A549 (cell line): ENCODE measurements at regions not wholly inside any gene's neighbourhood (a gene's known extent, or its start where the extent isn't known, plus 50 kb on each side); places are given as distances from the start of the nearest gene placed in this dataset.

Experiments used
- BCL3 ChIP-seq: fragments of >200 bp; sonication (Bioruptor Twin); formaldehyde crosslinking; IDR thresholded peaks from 3 replicates; pipeline ENCODE4 v1.6.1; 2016
- CEBPB ChIP-seq, 2 experiments: fragments of >200 bp in 1 of 2; sonication (Bioruptor Twin) in 1 of 2; formaldehyde crosslinking in 1 of 2; IDR thresholded peaks; 2 replicates each; pipeline ENCODE4 v1.6.1; 2012 to 2016
- CTCF ChIP-seq: fragments of >200 bp; sonication (Bioruptor Twin); formaldehyde crosslinking; IDR thresholded peaks from 3 replicates; pipeline ENCODE4 v1.5.1; 2016
- ELK1 ChIP-seq: fragments of 150-350 bp; IDR thresholded peaks from 2 replicates; pipeline ENCODE4 v1.6.1; 2014; ENCODE audit warnings: low read depth, mild to moderate bottlenecking, low read length
- MAFK ChIP-seq: fragments of 450-650 bp; IDR thresholded peaks from 2 replicates; pipeline ENCODE4 v1.6.1; 2014; ENCODE audit not compliant: partially characterized antibody
- MAX ChIP-seq: IDR thresholded peaks from 2 replicates; pipeline ENCODE4 v1.6.1; 2012
- POLR2A ChIP-seq: IDR thresholded peaks from 2 replicates; pipeline ENCODE4 v1.6.1; 2012; ENCODE audit warnings: mild to moderate bottlenecking, low read length
- ZSCAN20 ChIP-seq: fragments of 250-450 bp; sonication (Bioruptor Pico); IDR thresholded peaks from 2 replicates; pipeline ENCODE4 v1.8.0; 2022; ENCODE audit warnings: mild to moderate bottlenecking, moderate library complexity

- TF ChIP-seq POLR2A (no peak), MAFK (no peak), ELK1 (no peak), CTCF (no peak), CEBPB (IDR thresholded peaks at IDR 0.05) (no peak), MAX (no peak), BCL3 (no peak), ZSCAN20 (CRISPR knock-in tag) (no peak)
Measured at GRCh38 chr5:89262030-89262429, 379.0 kb upstream of the MEF2C start.
